NCI-H2107 treated with DMSO at 0.1 percent for 48 hours (cell line): ENCODE measurements at regions not wholly inside any gene's neighbourhood (a gene's known extent, or its start where the extent isn't known, plus 50 kb on each side); places are given as distances from the start of the nearest gene placed in this dataset.
"Not testable (repeated sequence)": the region's sequence is repeated elsewhere in the genome, so short reads cannot be mapped to it uniquely, and the experiment has no call there.

Experiments
- DNase-seq: peaks from one replicate; lab custom pipeline; 2025; ENCODE audit not compliant: unreplicated experiment; lab: John Stamatoyannopoulos, UW

DNA sequence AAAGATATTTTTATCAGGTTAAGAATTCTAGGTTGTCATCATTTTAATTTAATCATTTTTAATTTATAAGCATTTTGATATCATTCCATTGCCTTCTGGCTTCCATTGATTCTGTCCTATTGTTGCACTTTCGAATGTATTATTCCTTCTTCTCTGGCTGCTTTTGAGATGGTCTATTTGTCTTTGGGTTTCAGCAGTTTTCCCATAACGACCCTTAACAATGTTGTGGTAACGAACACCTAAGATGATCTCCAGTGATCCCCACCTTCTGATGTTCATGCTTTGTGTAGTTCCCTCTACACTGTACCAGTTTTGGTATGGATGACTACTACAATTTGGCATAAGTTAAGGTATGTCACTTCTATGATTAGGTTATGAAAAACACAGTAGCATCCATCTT lies 59.9 kb downstream of the MINAR1 start:
- no peak for DNase-seq

DNA sequence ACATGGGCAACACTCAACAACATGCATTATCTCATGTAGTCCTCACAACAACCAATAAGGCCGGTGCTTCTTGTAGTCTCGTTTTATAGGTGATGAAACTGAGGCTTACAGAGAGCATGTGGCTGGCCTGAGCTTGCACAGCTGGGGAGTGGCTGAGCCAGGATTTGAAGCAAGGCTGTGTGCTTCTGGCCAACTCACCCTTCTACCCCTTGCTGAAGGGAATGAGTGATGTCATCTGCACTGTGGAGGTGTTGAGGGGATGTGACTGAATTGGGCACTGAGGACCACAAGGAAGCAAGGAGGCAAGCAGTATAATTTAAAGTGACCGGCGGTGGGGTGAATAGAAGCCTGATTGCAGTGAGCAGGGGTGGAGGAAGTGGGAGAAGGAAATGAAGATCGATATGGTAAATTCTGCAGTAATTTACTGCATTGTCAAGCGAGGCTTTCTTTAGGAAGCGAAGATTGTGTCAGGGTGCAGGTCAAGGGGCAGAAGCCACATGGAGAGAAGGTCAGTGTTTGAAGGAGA lies 62.3 kb downstream of the MINAR1 start:
- no peak for DNase-seq

DNA sequence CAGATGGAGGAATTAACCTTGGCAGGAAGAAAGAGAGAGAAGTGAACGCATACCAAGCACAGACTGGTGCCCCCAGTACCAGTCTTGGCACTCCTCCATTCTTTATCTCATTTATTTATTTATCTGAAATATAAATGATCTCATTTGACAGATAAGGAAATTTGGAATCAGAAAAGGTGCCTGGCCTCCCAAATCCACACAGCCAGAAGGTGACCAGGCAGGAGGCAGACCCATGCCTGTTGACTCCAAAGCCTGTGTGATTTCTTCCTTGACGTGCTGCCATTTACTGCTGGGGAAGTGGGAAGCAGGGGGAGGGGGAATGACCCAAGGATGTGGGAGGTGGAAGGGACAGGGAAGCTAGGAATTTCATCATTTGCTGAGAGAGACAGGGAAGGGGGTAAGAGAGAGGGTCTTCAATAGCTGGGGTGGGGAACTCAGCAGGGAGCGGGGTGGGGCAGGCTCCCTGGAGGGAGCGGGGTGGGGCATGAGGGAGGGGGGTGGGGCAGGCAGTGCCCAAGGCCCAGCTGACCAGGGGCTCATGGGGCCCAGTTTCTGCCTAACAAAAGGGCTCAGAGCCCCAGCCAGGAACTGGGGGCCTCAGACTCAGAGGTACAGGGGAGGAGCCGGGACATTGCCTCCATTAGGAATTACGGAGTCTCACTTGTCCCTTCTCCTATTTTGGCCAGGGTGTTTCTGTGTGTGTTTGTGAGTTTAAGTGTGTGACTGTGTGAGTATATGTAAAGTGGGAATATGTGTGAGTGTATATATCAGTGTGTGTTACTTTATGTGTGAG lies 63.0 kb downstream of the MINAR1 start:
- no peak for DNase-seq

DNA sequence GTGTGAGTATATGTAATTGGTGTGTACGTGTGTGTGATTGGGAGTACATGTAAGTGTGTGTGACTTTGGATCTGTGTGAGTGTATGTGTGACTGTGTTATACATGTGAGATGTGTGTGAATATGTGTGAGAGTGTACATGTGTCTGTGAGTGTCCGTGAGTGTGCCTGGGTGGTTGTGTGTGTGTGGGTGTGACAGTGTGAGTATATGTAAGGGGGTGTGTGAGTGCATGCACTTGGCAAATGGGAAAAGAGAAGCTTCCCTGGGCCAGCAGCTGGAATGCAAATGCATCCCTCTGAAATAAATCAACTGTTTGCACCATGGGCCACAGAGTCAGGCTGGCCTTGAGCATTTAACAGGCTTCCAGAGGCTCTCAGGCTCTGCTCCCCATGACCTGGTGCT lies 63.6 kb downstream of the MINAR1 start:
- DNase-seq = no peak

DNA sequence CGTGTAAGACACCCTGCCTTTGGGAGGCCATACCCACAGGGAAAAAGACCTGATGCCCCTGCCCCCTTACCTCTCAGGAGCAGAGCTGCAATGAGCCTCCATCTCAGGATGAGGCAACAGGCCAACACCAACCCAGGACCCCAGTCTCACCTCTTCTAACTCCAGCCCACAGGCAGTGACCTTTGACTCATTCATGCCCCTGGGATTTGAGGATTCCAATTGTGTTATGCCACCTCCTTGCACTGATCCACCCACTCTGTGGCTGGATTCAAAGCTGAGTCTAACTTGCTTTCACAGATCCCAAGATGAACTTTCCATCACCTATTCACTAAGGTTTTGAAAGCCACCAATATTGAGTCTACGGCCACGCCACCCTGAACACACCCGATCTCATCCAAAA lies 64.7 kb downstream of the MINAR1 start:
- no peak for DNase-seq

DNA sequence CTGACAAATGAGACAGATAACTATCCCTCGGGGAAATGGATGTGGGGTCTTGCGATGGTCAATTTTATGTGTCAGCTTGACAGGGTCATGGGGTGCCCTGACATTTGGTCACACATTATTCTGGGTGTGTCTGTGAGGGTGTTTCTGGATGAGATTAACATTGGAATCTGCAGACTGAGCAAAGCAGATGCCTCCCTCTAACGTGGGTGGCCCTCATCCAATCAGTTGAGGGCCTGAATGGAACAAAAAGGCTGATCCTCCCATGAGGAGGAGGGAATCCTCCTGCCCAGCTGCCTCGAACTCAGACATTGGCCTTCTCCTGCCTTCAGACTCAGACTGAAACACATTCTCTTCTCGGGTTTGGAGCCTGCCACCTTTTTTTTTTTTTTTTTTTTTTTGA lies 69.0 kb downstream of the MINAR1 start:
- DNase-seq = no peak

DNA sequence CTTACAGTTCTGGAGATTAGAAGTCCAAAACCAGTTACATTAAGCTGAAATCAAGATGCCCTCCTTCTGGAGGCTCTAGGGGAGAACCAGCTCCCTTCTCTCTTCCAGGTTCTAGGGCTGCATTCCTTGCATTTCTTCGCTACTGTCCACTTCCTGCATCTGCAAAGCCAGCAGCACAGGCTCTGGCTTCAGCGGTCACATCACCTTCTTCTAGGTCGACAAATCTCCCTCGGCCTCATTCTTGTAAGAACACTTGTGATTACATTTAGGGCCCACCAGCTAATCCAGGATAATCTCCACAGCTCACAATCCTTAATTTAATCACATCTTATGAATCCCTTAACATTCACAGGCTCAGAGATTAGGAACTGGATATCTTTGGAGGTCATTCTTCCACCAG lies 73.8 kb downstream of the MINAR1 start:
- DNase-seq = no peak

DNA sequence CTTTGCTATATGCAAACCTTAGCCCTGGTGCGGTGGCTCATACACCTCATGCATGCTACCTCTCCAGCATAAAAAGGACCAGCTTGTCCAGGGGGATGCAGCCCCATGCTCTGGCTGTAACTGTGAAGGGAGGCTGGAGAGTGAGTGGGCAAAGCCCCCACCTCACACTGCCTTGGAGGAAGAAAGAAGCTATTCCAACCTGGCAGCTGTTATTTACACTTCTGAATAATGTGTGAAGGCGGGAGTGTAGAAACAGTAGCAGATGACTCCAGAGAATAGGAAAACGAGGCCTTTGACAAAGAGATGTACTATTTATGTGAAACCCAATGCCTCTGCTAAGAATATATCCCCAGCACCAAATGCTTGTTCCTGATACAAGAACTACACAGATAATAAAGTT lies 80.7 kb downstream of the MINAR1 start:
- DNase-seq = not testable (repeated sequence)

DNA sequence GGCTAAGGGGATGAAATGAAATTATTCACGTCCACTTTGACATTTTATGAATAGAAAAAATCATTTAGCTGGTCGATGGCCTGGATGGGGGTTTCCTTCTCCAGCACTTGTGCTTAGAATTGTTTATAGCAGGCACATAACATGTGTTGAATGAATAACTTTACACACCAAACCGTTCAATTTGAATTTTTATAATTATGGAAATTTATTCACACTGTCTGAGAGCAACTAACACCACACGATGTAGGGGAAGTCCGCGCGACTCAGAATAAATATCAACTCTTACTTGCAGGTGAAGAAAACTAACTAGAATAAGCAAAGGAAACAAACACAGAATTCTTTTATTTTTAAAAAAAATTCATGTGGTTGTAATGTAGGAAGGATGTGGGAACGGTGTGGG lies 81.3 kb downstream of the MINAR1 start:
- DNase-seq = no peak

DNA sequence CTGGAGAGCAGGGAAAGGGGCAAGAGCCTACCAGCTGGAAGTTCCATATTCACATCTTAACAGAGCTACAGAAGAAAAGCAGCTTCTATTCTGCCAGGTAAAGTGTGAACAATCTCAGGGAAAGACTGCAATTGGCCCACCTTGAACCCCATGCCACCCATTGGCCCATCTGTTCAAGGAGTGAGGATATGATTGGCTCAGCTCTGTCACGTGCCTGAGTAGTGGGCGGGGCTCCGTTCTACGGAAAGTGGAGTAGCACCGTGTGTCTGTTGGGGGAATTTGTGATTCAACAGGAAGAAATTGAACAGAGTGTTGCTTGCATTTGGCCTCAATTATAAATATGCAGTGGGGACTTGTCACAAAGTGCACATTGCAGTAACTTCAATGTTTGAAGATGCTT lies 81.8 kb downstream of the MINAR1 start:
- no peak for DNase-seq

DNA sequence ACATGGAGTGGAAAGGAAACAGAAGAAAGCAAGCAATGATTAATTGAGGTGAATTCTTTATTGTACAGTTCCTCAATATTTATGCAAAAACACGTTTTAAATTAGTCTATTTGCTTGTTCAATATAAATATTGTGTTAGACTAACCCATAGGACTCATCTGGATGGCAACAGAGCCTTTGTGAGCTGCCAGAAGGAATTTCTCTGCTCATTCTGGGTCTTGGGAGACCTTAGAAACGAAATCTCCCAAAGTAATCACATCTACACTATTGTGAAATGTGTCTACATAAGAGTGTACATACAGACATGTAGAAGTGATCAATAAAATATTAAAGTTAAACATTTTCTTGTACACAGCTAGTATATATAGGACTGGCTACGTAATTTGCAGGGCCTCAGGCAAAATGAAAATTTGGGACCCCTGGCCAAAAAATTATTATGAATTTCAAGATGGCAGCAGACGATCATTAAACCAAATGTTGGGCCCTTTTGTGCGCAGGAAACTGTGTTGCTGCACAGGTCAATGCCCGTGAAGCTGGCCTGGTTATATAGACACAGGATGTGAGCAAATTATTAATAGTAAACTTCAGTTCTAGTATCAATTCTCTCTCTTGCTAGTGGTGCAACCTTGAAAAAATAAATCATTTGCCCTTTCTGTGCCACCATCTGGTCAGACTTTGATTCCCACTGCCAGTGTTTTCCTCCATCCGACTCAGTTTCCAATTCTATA lies 83.3 kb downstream of the MINAR1 start:
- DNase-seq = no peak

DNA sequence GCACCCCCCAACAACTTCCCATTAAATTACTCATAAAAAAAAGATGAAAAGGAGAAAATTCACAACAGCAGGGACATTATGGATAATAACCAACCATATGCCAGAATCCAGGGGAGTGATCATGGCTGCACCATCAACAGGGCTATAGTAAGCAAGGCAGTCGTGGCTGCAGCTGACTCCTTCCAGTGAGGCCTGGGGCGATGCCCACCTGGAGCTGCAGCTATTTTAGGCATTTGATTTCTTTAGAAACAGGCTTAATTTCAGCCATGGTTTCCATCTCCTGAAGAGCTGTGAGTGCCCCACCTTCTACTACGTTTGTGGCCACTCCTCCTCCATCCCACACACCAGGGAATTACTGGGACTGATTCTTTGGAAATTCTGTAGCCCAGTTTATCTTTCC lies 84.0 kb downstream of the MINAR1 start:
- no peak for DNase-seq

DNA sequence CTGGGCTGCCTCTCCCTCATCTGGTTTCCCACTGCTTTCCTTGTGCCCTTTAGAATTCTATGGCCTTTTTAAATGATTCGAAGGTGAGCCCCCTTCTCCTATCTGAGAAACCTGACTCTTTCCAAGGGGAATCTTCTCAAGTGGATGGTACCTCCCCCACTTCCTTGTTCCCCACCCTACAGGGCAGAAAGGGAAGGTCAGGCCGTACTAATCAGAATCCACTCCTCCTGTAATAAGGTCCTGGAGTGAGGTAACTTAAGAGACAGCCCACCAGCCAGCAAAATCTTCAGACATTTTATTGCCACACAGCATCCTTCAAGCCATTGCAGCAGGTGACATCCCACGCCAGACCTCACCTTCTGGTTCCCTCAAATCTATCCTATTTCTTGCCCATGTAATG lies 84.5 kb downstream of the MINAR1 start:
- no peak for DNase-seq

DNA sequence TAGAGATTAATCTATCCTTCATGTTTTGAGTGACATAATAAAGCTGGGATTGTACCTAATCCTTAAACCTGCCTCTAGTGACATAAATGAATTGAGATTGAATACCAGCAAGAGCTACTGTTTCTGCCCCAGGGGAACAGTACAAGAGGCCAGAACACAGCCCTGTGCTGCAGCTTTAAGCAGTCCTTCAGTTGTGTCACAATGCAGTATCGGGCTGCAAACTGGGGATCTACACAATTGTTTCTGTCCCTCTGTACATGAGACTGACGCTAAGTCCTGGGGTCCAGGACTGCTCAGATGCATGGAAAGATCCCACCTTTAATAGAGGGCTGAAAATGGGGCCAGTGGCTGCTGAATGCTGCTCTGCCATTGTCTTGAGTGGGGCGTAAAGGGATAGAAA lies 87.5 kb downstream of the MINAR1 start:
- no peak for DNase-seq

DNA sequence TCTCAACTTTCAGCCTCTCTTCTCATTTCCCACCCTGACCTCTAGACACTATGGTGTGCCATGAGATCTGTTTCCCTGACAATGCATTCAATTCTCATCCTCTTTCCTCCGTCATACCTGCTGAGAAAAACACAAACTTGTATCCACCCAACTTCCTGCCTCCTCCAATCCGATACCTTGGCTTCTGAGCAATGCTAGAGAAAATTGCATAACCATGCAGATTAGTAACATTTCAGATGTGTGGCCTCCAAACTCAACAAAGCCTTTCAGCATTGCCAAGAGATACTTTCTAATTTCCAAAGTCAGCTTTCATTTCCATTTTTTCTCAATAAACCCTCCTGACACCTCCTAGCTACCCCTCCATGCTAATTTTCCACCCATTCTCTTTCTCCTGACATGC lies 88.5 kb downstream of the MINAR1 start:
- no peak for DNase-seq

DNA sequence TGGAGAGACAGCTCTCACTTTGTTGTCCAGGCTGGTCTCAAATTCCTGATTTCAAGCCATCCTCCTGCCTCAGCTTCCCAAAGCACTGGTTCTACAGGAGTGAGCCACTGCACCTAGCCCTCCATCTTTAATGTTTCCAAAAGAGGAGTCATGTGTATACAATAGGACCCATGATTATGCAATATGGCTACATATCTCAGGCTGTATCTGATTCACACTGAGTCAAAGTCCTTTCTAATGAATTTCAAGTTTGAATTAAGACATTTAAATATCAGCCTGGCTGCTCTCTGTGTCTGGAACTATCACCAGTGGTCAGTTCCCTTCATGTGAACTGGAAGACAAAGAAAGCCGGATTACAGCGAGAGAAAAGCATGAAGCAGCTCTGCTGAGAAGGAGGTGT lies 90.5 kb downstream of the MINAR1 start:
- DNase-seq = no peak

DNA sequence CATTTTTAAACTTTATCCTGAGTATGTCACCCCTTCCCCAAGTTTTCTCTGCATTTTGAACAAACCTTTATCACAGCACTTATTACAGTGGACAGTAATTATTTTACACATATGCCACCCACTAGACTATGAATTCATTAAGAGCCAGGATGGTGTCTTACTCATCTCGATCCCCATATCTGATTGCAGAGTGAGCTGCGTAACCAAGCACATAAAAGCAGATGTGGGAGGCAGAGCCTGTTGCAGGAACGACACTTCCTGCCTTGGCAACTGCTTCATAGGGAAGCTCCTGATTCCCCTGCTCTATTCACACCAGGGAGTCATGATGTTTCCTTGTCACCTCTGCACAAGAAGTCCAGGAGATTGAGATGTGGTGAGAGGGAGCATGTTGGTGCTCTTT lies 91.1 kb downstream of the MINAR1 start:
- DNase-seq = no peak

DNA sequence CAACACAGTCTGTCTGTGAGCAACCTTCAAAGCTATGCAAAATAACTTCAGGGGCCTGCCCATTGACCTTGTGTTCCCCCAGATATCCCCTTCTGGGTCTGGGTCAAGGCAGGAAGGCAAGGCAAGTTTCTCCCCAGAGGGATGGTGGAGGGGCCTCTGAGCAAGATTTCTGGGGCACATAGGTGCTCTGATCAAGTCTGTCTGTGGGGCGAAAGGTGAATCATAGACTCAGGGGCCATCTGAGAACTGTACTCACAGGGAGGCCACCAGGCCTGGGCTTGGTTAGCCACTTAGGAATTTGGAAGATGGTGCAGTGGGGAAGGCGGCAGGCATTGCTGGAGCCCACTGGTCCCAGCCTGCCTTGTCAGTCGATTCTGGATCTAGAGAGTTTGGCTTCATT lies 92.4 kb downstream of the MINAR1 start:
- DNase-seq = no peak

DNA sequence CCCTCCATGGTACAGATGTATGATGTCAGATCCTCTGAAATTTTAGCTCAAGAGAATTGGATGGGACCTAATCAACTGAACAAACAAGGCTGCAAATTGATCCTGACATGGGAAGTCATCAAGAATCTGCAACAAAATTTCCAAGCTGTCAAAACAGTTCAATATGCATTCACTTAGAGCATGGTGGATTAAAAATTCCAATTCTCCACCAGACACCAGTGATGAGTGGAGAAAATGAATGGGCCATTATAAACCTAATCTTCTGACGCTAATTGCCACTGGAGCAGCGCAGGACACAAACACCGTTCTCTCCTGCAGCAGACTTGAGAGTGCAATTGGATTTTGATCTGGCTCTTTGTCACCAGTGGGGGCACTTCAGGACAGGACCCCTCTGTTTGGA lies 94.2 kb downstream of the MINAR1 start:
- DNase-seq = no peak

DNA sequence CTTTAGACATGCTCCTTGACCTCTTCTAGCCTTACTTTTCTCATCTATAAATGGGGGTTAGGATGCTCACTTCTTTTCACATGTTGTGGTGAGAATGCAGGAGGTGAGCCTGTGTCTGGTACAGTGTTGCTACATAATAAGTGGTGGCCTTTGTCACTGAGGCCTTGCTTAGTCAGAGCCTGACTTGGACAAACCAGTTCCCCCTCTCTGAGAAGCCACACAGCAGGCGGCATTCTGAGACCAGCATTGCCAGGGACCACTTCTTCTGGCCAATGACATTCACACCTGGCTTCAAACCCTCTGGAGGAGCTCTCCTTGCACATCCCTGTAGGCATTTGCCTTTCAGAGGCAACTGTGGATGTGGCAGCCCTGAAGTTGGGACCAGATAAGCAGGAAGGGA lies 95.7 kb downstream of the MINAR1 start:
- no peak for DNase-seq

DNA sequence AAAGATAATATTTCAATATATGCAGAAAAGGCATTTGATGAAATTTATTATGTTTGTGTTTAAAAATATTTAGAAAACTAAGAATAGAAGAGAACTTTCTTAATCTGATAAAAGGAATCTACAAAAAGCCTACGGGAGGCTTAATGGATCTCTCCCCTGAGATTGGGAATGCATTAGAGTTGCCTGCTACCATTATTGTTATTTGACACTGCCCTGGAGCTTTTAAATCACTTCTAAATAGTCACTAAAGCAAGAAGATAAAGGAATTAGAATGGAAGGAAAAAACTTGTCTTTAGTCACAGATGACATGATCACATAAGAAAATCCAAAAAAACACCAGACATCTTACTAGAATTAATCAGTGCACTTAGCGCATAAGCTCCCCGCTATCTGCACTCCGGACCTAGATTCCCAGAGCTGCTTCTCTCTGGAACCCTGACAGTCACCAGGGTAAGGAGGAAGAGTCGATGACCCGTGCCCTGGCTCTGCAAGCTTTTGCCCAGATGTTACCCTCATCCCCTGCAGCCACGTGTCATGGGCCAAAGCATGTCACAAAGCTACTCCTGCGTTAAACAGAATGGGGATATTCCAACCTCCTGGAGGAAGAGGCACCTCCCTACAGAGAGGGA lies 97.1 kb downstream of the MINAR1 start:
- DNase-seq = no peak

DNA sequence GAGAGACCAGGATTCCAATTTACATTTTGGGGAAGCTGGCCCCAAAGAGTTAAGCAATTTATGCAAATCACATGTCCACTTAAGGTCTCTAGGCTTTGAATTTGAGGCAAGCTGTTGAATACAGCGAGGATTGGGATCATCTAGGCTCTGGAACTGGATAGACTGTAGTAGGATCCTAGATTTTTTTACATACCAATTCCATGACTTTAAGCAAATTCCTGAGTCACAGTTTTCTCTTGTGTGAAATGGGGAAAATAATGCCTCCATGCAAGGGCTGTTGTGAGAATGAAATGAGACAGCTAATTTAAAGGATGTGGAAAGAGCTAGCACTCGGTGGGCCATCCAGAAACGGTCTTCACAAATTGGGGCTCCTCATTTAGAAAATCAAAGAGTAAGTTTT lies 103.4 kb downstream of the MINAR1 start:
- DNase-seq = no peak
